VCaP (cell line): ENCODE measurements at regions not wholly inside any gene's neighbourhood (a gene's known extent, or its start where the extent isn't known, plus 50 kb on each side); places are given as distances from the start of the nearest gene placed in this dataset.

ENCODE experiments used
- H3K27ac ChIP-seq: fragments of 450-650 bp; 2 replicates; pipeline ENCODE4 v1.5.1; 2017
- CTCF ChIP-seq: fragments of 450-650 bp; conservative IDR thresholded peaks from 2 replicates; pipeline ENCODE4 v1.5.1; 2017; ENCODE audit warnings: mild to moderate bottlenecking, moderate library complexity

- TF ChIP-seq CTCF, result no peak
- peak overlapping the region; percentile 67 for H3K27ac ChIP-seq
These were observed 399.4 kb upstream of the HNRNPA3 start for GRCh38 chr2:176813156-176813555.

GRCh38 chr2:176813621-176814049 lies 399.0 kb upstream of the HNRNPA3 start:
- peak overlapping the region; percentile 67 for H3K27ac ChIP-seq
- no peak for TF ChIP-seq CTCF

DNA sequence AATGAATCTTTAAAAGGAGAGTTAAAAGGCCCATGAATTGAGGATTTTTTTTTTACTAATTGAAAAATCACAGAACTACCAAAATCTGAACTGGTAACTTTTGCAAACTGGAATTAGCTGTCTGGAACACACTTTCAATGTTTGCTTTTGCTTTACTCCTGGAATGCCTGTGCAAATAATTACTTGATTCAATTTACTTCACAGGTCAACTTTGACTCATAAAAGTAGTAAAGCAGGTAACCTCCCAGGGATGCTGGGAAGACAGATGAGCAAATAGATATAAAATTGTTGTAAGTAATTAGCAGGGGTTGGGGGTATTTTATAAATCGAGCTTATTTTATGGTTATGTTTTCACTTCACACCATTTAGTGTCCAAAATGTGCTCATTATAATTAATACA lies 398.3 kb upstream of the HNRNPA3 start:
- TF ChIP-seq CTCF, result no peak

GRCh38 chr2:176814740-176815367 lies 397.7 kb upstream of the HNRNPA3 start:
- TF ChIP-seq CTCF, result peak; percentile 82
- H3K27ac ChIP-seq, result peak overlapping the region; percentile 67

More for the DNA sequence above, 398.3 kb upstream of the HNRNPA3 start:
- H3K27ac ChIP-seq, result peak overlapping the region; percentile 67

GRCh38 chr2:176817061-176817565 lies 395.5 kb upstream of the HNRNPA3 start:
- peak; percentile 72 for TF ChIP-seq CTCF
- H3K27ac ChIP-seq, result peak overlapping the region; percentile 53

DNA sequence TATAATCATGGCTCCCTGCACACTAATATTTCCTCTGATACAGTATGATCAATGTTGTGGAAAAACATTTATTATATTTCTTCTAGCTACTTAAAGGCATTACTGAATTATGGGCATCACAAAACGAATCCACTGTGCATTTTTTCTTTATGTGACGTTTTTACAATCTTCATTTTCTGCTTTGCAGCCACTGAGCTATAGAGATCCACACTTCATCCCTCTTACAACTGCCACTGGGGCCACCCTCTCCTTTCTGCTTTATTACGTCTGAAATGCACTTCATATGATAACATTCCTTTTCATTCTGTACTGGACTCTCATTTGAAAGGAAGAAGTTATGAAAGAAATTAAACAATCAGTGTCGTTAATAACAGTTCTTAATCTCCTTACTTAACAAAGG lies 394.5 kb upstream of the HNRNPA3 start:
- no peak for TF ChIP-seq CTCF
- H3K27ac ChIP-seq, result peak overlapping the region; percentile 53

GRCh38 chr2:176818617-176819016 lies 394.0 kb upstream of the HNRNPA3 start:
- no peak for TF ChIP-seq CTCF
- no peak overlapping the region; the same call in 1 of the 2 replicates for H3K27ac ChIP-seq
